HCT116 (cell line): ENCODE measurements at regions not wholly inside any gene's neighbourhood (a gene's known extent, or its start where the extent isn't known, plus 50 kb on each side); places are given as distances from the start of the nearest gene placed in this dataset.

ENCODE experiments used
- ATAC-seq: fragments of 200-7000 bp; cut with Tn5 transposase; 2 replicates; pipeline ENCODE4 v1.9.1; 2020; ENCODE audit warnings: mild to moderate bottlenecking, moderate library complexity
- BruUV-seq: library from RNA; stranded (reverse); fragments of 400-500 nt; replicated peaks from 2 replicates; lab custom pipeline; 2021; lab: Mats Ljungman, UMichigan
- CTCF ChIA-PET: fragments of 300-600 bp; sonication (Branson Sonifier 250); formaldehyde crosslinking; loops from one replicate; lab custom pipeline; 2021; ENCODE audit warnings: antibody characterized with exemption; lab: Charles Lee
- POLR2A ChIA-PET: fragments of 300-600, 350-600 bp; sonication (Branson Sonifier 250); formaldehyde crosslinking; loops from one replicate; lab custom pipeline; 2021; ENCODE audit warnings: antibody characterized with exemption; lab: Charles Lee
- RAD21 ChIA-PET, 2 experiments: fragments of 300-600 bp; sonication (Branson Sonifier 250); formaldehyde crosslinking; loops; one replicate each; lab custom pipeline; 2023; ENCODE audit warnings: low total read pairs in 2 of 2; ENCODE audit not compliant: uncharacterized antibody in 2 of 2, unreplicated experiment in 2 of 2, low non-redundant PET in 1 of 2; lab: Charles Lee
- DNase-seq: peaks from one replicate; pipeline ENCODE4 v3.0.0-alpha.2; 2010; ENCODE audit warnings: low read depth, low spot score
- H2AFZ ChIP-seq: fragments of 200-600 bp; shearing (Covaris generic), sonication (generic); 2 replicates; pipeline ENCODE4 v1.6.1; 2017; ENCODE audit warnings: low read depth, mixed run types, mixed read lengths, antibody characterized with exemption, low read length; ENCODE audit not compliant: poor library complexity, severe bottlenecking
- H3K27ac ChIP-seq: 2 replicates; pipeline ENCODE4 v1.5.1; 2012; ENCODE audit warnings: low read depth, low read length
- H3K27me3 ChIP-seq: fragments of 200-600 bp; sonication (generic); 2 replicates; pipeline ENCODE4 v1.6.1; 2016; ENCODE audit warnings: mixed run types, low read length, mixed read lengths; ENCODE audit not compliant: insufficient read depth
- H3K36me3 ChIP-seq, 2 experiments: fragments of 200-500 bp in 1 of 2; fragments of 200-600 bp in 1 of 2; sonication (Bioruptor generic) in 1 of 2; sonication (generic) in 1 of 2; 2 replicates each; pipeline versions ENCODE4 v1.5.1 to v1.6.1; 2014 to 2016; ENCODE audit warnings: low read length in 2 of 2, inconsistent platforms in 1 of 2, mixed read lengths in 1 of 2, mixed run types in 1 of 2; ENCODE audit not compliant: insufficient read depth in 2 of 2, control insufficient read depth in 1 of 2
- H3K4me1 ChIP-seq, 2 experiments: fragments of 200-600 bp in 1 of 2; sonication (generic) in 1 of 2; 2 replicates each; pipeline versions ENCODE4 v1.5.1 to v1.6.1; 2012 to 2017; ENCODE audit warnings: low read length in 2 of 2, inconsistent platforms in 1 of 2, mild to moderate bottlenecking in 1 of 2, mixed read lengths in 1 of 2, mixed run types in 1 of 2, moderate library complexity in 1 of 2; ENCODE audit not compliant: insufficient read depth in 2 of 2, control insufficient read depth in 1 of 2
- H3K4me2 ChIP-seq: fragments of 200-600 bp; sonication (generic); 2 replicates; pipeline ENCODE4 v1.6.1; 2017; ENCODE audit warnings: mixed run types, low read length, mixed read lengths
- H3K4me3 ChIP-seq, 2 experiments: fragments of 200-600 bp in 1 of 2; sonication (generic) in 1 of 2; replicated peaks in 1 of 2; 2 replicates each; pipeline ENCODE4 v1.5.1; 2011 to 2016; ENCODE audit warnings: low read length in 2 of 2, control low read depth in 1 of 2, low read depth in 1 of 2, mild to moderate bottlenecking in 1 of 2, mixed read lengths in 1 of 2, mixed run types in 1 of 2
- H3K79me2 ChIP-seq: fragments of 200-600 bp; sonication (generic); 2 replicates; pipeline ENCODE4 v1.6.1; 2017; ENCODE audit warnings: mild to moderate bottlenecking, mixed run types, low read length, moderate library complexity, mixed read lengths; ENCODE audit not compliant: insufficient read depth
- H3K9ac ChIP-seq: fragments of 200-600 bp; sonication (generic); 2 replicates; pipeline ENCODE4 v1.6.1; 2016; ENCODE audit warnings: low read length, mixed read lengths
- H3K9me2 ChIP-seq: fragments of 200-600 bp; sonication (generic), shearing (Covaris generic); 2 replicates; pipeline ENCODE4 v1.6.1; 2017; ENCODE audit warnings: mixed run types, mild to moderate bottlenecking, moderate library complexity; ENCODE audit not compliant: insufficient read depth
- H3K9me3 ChIP-seq, 2 experiments: fragments of 200-500 bp in 1 of 2; fragments of 200-600 bp in 1 of 2; sonication (Bioruptor generic) in 1 of 2; sonication (generic) in 1 of 2; 2 replicates each; pipeline ENCODE4 v1.6.1; 2014 to 2017; ENCODE audit warnings: low read length in 2 of 2, mixed read lengths in 2 of 2, inconsistent platforms in 1 of 2, low read depth in 1 of 2, mild to moderate bottlenecking in 1 of 2, mixed run types in 1 of 2, moderate library complexity in 1 of 2; ENCODE audit not compliant: control insufficient read depth in 1 of 2, insufficient read depth in 1 of 2
- H4K20me1 ChIP-seq: fragments of 200-600 bp; sonication (generic), shearing (Covaris generic); 2 replicates; pipeline ENCODE4 v1.6.1; 2017; ENCODE audit warnings: mixed run types, mild to moderate bottlenecking, moderate library complexity; ENCODE audit not compliant: insufficient read depth
- CBX3 ChIP-seq: IDR thresholded peaks from 2 replicates; pipeline ENCODE4 v1.6.1; 2012; ENCODE audit warnings: low read depth
- CTCF ChIP-seq, 3 experiments: fragments of 200-600 bp in 1 of 3; sonication (generic) in 1 of 3; IDR thresholded peaks in 2 of 3; conservative IDR thresholded peaks in 1 of 3; 2 replicates each; pipeline ENCODE4 v1.5.1; 2012 to 2017; ENCODE audit warnings: low read depth in 2 of 3, low read length in 2 of 3, antibody characterized with exemption in 1 of 3, borderline replicate concordance in 1 of 3, control low read depth in 1 of 3, mild to moderate bottlenecking in 1 of 3, mixed read lengths in 1 of 3, mixed run types in 1 of 3, moderate library complexity in 1 of 3; ENCODE audit not compliant: insufficient read depth in 1 of 3
- ELF1 ChIP-seq: IDR thresholded peaks from 2 replicates; pipeline ENCODE4 v1.6.1; 2012; ENCODE audit warnings: low read depth, borderline replicate concordance
- EZH2 ChIP-seq: fragments of 200-600 bp; sonication (generic); IDR thresholded peaks from 2 replicates; pipeline ENCODE4 v1.6.1; 2017; ENCODE audit warnings: antibody characterized with exemption, mixed run types
- JUND ChIP-seq: IDR thresholded peaks from 2 replicates; pipeline ENCODE4 v1.6.1; 2012
- MAX ChIP-seq: IDR thresholded peaks from 2 replicates; pipeline ENCODE4 v1.6.1; 2012
- POLR2AphosphoS5 ChIP-seq: IDR thresholded peaks from 2 replicates; pipeline ENCODE4 v1.6.1; 2011; ENCODE audit warnings: mild to moderate bottlenecking, low read depth, low read length, moderate library complexity
- REST ChIP-seq: IDR thresholded peaks from 2 replicates; pipeline ENCODE4 v1.6.1; 2012; ENCODE audit warnings: low read depth
- SIN3A ChIP-seq: IDR thresholded peaks from 2 replicates; pipeline ENCODE4 v1.6.1; 2012; ENCODE audit warnings: low read depth
- YY1 ChIP-seq: IDR thresholded peaks from 2 replicates; pipeline ENCODE4 v1.6.1; 2011; ENCODE audit warnings: low read length, low read depth, moderate library complexity, mild to moderate bottlenecking; ENCODE audit not compliant: insufficient replicate concordance; ENCODE audit errors: extremely low read depth
- ZNF274 ChIP-seq: fragments of 200-500 bp; sonication (Bioruptor generic); IDR thresholded peaks from 2 replicates; pipeline ENCODE4 v1.6.1; 2014; ENCODE audit warnings: mild to moderate bottlenecking, low read depth, low read length, inconsistent platforms
- intact Hi-C: fragments of 100-400 bp; cut with micrococcal nuclease; formaldehyde crosslinking; loops from 2 replicates; pipeline ENCODE4 v1.10.0; 2022

GRCh38 chr6:21871831-21872230 is 278.3 kb downstream of the SOX4 start:
- H3K4me1 ChIP-seq = peaks cover 0 to 4% of the 10 kb centered on the region in 2 experiments; a peak in 2 of 4 replicates
- no peak overlapping the region for H3K4me3 ChIP-seq
- no peaks in the 10 kb centered on the region for H3K9me3 ChIP-seq
- no peaks in the 10 kb centered on the region for H3K79me2 ChIP-seq
- no peak overlapping the region for H2AFZ ChIP-seq
- ChIA-PET POLR2A (no interaction called here), CTCF (no interaction called here), RAD21 (no interaction called here)
- H3K27ac ChIP-seq = no peak overlapping the region
- DNase-seq (no peak), ATAC-seq (no peak)
- intact Hi-C loops = no loop called here
- no peak overlapping the region for H3K4me2 ChIP-seq
- no peak for TF ChIP-seq SIN3A
- no peak for TF ChIP-seq YY1
- no peak for TF ChIP-seq REST
- TF ChIP-seq POLR2AphosphoS5 = no peak
- TF ChIP-seq ELF1 = no peak
- no peak for TF ChIP-seq CBX3
- H3K9ac ChIP-seq = no peak overlapping the region
- no peaks in the 10 kb centered on the region for H3K36me3 ChIP-seq
- no peaks in the 10 kb centered on the region for H4K20me1 ChIP-seq
- no peaks in the 10 kb centered on the region for H3K9me2 ChIP-seq
- BruUV-seq = no TSS peak
- H3K27me3 ChIP-seq = no peaks in the 10 kb centered on the region

- no TSS peak for BruUV-seq
- Histone ChIP-seq H3K27me3 (no peaks in the 10 kb centered on the region), H3K27ac (no peak overlapping the region), H3K9me2 (no peaks in the 10 kb centered on the region), H3K4me2 (no peak overlapping the region), H3K9me3 (no peaks in the 10 kb centered on the region), H3K79me2 (no peaks in the 10 kb centered on the region), H4K20me1 (no peaks in the 10 kb centered on the region), H3K4me3 (no peak overlapping the region), H3K36me3 (no peaks in the 10 kb centered on the region), H2AFZ (no peak overlapping the region), H3K9ac (no peak overlapping the region), H3K4me1 (peaks cover 0 to 4% of the 10 kb centered on the region in 2 experiments; a peak in 2 of 4 replicates)
- intact Hi-C loops = no loop called here
- ATAC-seq (no peak), DNase-seq (no peak)
- RAD21 ChIA-PET = no interaction called here
- CTCF ChIA-PET = no interaction called here
- POLR2A ChIA-PET = no interaction called here
- TF ChIP-seq CBX3 = no peak
- TF ChIP-seq EZH2 = no peak
- no peak for TF ChIP-seq JUND
- TF ChIP-seq MAX = no peak
- TF ChIP-seq ZNF274 = no peak
- no peak for TF ChIP-seq CTCF (IDR thresholded peaks at IDR 0.05 in 2 of 3, conservative IDR thresholded peaks at IDR 0.05 in 1 of 3; ENCODE audit: borderline replicate concordance in 1 of 3, insufficient read depth in 1 of 3, low read depth in 2 of 3, low read length in 2 of 3)
Measured at GRCh38 chr6:21872749-21873148, 279.2 kb downstream of the SOX4 start.
